Activated T-helper 17 cell treated with anti-CD3 and anti-CD28 coated beads, Interleukin-2, amount 50 U/mL, for 72 hours (primary cell): ENCODE measurements at regions not wholly inside any gene's neighbourhood (a gene's known extent, or its start where the extent isn't known, plus 50 kb on each side); places are given as distances from the start of the nearest gene placed in this dataset.

Source experiments
- ATAC-seq: fragments of 150-1000 bp; cut with Tn5 transposase; replicated peaks from 2 replicates; pipeline ENCODE4 v1.10.0; 2021; ENCODE audit warnings: mild to moderate bottlenecking, moderate library complexity
- H3K27ac Mint-ChIP-seq: one replicate; pipeline ENCODE4 v1.8.0; 2022; ENCODE audit warnings: mixed read lengths
- H3K27me3 Mint-ChIP-seq: one replicate; pipeline ENCODE4 v1.8.0; 2022; ENCODE audit warnings: mixed read lengths
- H3K36me3 Mint-ChIP-seq: one replicate; pipeline ENCODE4 v1.8.0; 2022; ENCODE audit warnings: low read depth, mild to moderate bottlenecking, mixed read lengths
- H3K4me1 Mint-ChIP-seq: one replicate; pipeline ENCODE4 v1.8.0; 2022; ENCODE audit warnings: mixed read lengths
- H3K4me3 Mint-ChIP-seq: one replicate; pipeline ENCODE4 v1.8.0; 2022; ENCODE audit warnings: mild to moderate bottlenecking, mixed read lengths
- H3K9me3 Mint-ChIP-seq: one replicate; pipeline ENCODE4 v1.8.0; 2022; ENCODE audit warnings: mixed read lengths

DNA sequence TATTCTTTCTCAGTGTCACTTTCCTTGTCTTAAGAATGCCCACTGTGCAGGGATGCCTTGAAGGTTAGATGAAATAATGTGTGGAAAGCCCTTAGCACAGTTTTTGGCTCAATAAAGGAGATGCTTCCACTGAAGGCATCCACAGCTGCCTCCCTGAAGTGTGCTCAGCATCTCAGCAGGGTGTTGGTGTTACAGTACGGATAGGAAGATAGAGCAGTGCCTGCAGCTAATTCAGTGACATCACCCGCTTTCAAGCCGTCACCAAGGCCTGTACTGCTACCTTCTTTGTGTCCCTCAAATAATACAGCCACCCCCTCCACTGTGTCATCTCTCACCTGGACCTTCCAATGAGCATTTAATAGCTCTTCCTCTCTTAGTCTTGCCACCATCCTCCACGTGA, 59.0 kb downstream of the NDUFS5 start:
- H3K4me1 Mint-ChIP-seq: peaks cover 6% of the 10 kb centered on the region
- ATAC-seq: no peak

DNA sequence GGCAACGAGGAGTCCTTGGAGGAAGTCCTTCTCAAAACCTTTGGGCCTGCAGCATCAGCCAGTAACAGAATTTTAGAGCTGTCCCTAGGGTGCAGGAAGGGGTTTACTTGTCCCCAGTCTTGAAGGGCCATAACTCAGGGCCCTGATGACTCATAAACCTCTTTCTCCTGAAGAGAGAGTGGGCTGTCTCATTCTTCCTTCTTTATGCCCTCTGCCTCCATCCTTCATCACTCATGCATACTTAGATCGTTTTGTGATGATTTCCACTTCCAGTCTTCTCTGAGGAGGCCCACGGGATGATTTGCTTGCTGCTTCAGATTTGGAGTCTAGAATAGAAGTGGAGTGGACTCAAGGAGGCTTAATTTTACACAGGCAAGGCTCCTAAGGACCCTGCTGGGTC, 60.2 kb downstream of the NDUFS5 start:
- peaks cover 16% of the 10 kb centered on the region for H3K27me3 Mint-ChIP-seq
- ATAC-seq: no peak
- no peaks in the 10 kb centered on the region for H3K9me3 Mint-ChIP-seq
- H3K4me1 Mint-ChIP-seq: peaks cover 5% of the 10 kb centered on the region
- H3K36me3 Mint-ChIP-seq: no peaks in the 10 kb centered on the region
- H3K4me3 Mint-ChIP-seq: no peak overlapping the region
- no peak overlapping the region for H3K27ac Mint-ChIP-seq

More for the DNA sequence above, 59.0 kb downstream of the NDUFS5 start:
- no peaks in the 10 kb centered on the region for H3K36me3 Mint-ChIP-seq
- peaks cover 23% of the 10 kb centered on the region for H3K27me3 Mint-ChIP-seq
- no peak overlapping the region for H3K4me3 Mint-ChIP-seq
- no peaks in the 10 kb centered on the region for H3K9me3 Mint-ChIP-seq
- H3K27ac Mint-ChIP-seq: no peak overlapping the region

DNA sequence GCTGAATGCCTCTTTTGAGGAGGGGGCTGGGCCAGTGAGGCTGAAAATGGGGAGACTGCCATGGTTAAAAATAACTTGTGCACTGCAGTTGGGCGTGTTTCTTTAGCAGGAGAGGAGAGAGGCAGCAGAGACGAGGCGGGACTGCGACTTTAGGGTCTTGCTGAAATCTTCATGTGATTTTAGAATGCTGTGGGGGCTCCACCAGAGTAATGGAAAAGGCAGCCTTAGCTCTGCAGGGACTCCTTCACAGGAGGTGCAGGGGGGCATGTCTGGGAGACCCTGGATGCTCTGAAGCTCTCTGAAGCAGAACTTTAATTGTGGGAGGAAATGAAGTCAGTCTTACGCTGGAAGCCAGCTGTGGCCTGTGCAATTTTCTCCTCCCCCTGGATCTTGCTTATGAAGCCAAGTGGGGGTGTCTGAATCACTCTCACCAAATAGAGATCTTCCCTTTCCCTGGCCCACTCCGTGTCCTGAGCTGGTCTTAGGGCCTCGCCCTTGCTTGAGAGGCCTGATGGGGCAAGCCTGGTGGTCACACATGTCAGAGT, 60.8 kb downstream of the NDUFS5 start:
- no peak for ATAC-seq
- Mint-ChIP-seq H3K4me3 (no peak overlapping the region), H3K27me3 (peaks cover 16% of the 10 kb centered on the region), H3K4me1 (peaks cover 5% of the 10 kb centered on the region), H3K27ac (no peak overlapping the region), H3K9me3 (no peaks in the 10 kb centered on the region), H3K36me3 (no peaks in the 10 kb centered on the region)

DNA sequence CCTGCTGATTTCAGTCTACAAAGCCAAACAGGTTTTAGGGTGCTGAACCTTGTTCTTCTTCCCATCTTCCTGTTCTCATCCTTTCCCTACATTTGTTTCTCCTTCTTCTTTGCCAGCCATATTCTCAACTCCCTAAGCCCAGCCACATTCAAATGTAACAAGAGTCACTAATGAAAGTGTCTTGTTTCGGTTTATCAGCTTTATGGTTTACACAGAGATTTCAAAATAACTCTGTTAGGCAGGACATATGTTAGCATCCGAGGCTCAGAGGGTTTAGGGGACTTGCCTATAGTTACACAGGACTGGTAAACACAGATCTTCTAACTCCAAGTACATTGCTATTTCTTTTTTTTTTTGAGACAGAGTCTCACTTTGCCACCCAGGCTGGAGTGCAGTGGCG, 61.3 kb downstream of the NDUFS5 start:
- Mint-ChIP-seq H3K36me3 (no peaks in the 10 kb centered on the region), H3K4me1 (peaks cover 8% of the 10 kb centered on the region), H3K9me3 (no peaks in the 10 kb centered on the region), H3K27ac (no peak overlapping the region), H3K4me3 (no peak overlapping the region), H3K27me3 (peaks cover 11% of the 10 kb centered on the region)
- ATAC-seq: no peak

DNA sequence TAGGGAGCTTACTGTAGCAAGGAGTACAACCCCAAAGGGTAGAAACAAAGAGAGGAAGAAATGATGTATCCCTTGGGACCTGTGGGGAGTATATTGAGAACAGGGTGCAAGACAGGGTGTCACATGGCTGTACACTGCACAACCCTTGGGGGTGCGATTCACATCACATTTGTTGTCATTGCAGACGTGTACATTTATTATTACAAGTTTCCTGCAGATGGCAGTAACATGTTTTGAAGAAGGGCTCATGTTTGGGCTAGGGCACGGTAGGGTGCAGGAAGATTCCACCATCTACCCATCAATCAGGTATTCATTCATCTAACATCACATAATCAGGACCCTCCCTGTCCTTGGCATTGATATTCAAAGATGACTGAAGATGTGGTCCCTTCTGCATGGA, 62.5 kb downstream of the NDUFS5 start:
- H3K36me3 Mint-ChIP-seq: no peaks in the 10 kb centered on the region
- H3K9me3 Mint-ChIP-seq: no peaks in the 10 kb centered on the region
- H3K4me3 Mint-ChIP-seq: no peak overlapping the region
- H3K27ac Mint-ChIP-seq: no peak overlapping the region
- ATAC-seq: no peak
- H3K27me3 Mint-ChIP-seq: no peaks in the 10 kb centered on the region
- H3K4me1 Mint-ChIP-seq: peaks cover 11% of the 10 kb centered on the region

DNA sequence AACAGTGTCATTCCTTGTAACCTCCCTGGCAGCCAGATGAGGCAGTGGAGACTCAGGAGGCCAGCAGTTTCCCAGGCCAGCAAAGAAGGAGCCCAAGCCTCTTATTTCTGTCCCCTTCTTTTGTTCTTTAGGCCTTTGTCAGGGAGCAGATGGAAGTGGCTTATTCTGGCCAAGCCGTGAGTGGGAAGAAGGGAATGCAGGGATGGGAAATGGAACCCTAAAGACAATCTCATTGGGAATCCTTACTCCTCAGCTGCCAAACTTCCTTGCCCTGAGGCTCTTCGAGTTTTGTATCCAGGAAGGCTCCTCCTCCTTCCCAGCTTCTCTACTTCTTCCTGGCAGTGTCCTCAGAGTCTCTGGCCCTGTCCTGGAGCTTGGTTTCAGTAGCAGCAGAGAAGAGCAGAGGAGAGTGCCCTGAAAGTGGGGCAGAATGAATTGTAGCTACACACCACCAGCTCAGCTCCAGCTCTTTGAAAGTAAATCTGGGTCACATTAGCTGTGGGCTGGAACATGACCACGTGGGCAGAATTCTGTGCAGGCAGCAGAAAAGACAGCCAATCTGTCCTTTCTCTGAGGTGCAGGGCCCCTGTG, 63.9 kb downstream of the NDUFS5 start:
- no peaks in the 10 kb centered on the region for H3K9me3 Mint-ChIP-seq
- peak overlapping the region; percentile 23 for H3K4me3 Mint-ChIP-seq
- H3K27ac Mint-ChIP-seq: no peak overlapping the region

DNA sequence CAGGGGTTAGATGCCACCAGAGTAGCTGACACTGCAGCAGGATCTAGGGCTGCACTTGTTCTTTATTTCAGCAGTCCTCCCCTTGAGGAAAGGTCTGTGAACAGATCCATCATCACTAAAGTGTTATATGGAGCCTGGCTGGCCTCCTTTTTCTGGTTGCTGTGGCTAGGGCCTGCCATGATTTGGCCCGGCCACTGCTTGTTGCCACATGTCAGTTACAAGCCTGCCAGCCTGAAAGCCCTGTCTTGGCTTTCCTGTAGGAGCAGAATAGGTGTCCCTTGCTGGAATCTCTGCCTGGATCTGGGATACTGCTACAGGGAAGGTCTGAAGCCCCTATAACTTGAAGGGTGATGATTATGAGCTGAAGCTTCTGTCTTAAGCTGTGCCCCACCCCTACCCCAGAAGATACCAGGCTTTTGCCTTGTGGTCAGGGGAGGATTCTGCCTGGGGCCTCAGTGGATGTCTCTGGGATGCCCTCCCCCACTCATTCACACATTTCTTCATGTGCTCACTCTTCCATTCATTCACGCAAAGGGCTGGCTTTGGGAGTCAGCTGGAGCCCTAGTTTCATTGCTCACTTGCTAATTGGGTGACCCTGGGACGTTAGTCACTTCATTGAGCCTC, 64.7 kb downstream of the NDUFS5 start:
- Mint-ChIP-seq H3K4me1 (peaks cover 11% of the 10 kb centered on the region), H3K27me3 (no peaks in the 10 kb centered on the region), H3K9me3 (no peaks in the 10 kb centered on the region), H3K27ac (no peak overlapping the region), H3K4me3 (no peak overlapping the region), H3K36me3 (no peaks in the 10 kb centered on the region)
- no peak for ATAC-seq

More for the DNA sequence above, 63.9 kb downstream of the NDUFS5 start:
- Mint-ChIP-seq H3K27me3 (no peaks in the 10 kb centered on the region), H3K4me1 (peaks cover 11% of the 10 kb centered on the region), H3K36me3 (no peaks in the 10 kb centered on the region)
- no peak for ATAC-seq

DNA sequence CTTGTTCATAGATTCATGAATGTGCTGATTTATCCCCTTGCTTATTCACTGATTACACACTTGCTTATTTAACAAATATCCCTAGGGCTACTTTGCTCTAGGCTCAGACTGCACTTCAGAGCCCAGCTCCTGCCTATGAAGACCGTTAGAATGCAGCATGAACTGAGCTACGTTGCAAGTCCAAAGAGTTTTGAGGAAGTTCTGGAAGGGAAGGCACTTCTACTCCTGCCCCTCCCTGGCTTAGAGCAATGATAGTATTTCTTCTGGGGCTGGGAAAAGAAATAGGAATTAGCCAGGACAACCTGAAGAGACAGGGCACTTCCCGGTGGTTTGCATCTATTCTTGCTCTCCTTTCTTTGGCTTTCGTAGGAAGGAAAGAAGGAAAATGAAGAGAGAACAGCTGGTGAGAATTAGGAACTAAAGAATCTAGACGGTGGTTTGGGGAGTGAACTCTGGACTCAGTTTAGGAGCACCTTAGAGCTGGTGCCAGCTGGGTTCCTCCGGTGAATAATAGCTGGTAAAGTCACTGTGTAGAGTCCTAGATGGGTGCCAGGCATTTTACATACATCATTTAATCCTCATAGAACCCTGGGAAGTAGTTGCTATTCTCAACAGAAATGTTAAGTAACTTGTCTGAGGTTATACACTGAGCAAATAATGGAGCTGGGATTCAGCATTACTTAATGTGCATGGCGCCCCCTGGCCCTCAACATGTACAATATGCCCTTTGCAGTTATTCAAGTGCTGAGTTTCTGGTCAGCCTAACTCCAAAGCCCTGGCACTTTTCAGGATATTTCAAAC, 65.9 kb downstream of the NDUFS5 start:
- no peaks in the 10 kb centered on the region for H3K27me3 Mint-ChIP-seq
- no peak overlapping the region for H3K27ac Mint-ChIP-seq
- H3K4me1 Mint-ChIP-seq: peaks cover 11% of the 10 kb centered on the region
- ATAC-seq: peak; percentile 80
- H3K36me3 Mint-ChIP-seq: no peaks in the 10 kb centered on the region
- no peak overlapping the region for H3K4me3 Mint-ChIP-seq
- no peaks in the 10 kb centered on the region for H3K9me3 Mint-ChIP-seq

DNA sequence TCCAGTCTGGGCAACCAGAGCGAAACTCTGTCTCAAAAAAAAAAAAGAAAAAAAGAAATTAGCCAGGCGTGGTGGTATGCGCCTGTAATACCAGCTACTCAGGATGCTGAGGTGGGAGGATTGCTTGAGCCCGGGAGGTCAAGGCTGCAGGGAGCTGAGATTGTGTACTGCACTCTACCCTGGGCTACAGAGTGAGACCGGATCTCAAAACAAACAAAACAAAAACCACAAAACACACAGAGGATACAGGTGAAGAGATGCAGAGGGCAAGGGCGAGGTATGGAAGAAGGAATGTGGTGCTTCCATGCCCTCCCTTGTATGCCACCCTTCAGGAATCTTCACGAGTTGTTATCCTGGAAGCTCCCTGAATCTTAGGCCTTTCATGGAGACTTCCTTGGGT, 68.5 kb downstream of the NDUFS5 start:
- no peaks in the 10 kb centered on the region for H3K9me3 Mint-ChIP-seq
- H3K36me3 Mint-ChIP-seq: no peaks in the 10 kb centered on the region
- H3K4me1 Mint-ChIP-seq: peaks cover 11% of the 10 kb centered on the region
- no peak overlapping the region for H3K4me3 Mint-ChIP-seq
- no peak overlapping the region for H3K27ac Mint-ChIP-seq
- no peaks in the 10 kb centered on the region for H3K27me3 Mint-ChIP-seq
- no peak for ATAC-seq

DNA sequence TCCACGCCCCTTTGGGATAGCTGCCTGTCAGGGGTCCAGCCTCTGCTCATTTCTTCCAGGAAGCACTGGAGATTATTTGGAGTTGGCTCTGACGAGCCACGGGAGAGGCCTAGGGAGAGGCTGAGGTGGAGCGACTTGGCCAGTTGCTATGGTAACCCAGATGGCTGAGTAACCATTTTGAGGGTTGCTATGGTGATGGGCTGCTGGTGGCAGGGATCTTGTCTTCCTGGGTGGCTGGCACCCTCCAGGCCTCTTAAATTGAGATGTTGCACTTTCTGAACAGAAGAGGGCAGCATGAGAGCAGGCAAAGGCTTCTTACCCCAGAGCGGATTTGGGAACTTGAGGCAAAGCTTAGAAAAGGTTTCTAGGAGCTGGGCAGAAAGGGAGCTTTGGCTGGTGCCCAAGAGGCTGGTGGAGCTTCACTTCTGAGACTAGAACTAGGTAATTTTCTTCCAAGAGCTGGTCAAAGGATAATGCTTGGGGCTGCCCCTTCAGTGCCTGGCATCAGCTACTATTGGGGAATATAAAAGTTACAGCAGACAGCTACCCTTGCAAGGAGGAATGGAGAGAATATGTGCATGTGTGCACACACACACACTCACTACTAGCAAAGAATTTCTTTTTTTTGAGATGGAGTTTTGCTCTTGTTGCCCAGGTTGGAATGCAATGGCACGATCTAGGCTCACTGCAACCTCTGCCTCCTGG, 72.5 kb downstream of the NDUFS5 start:
- peak; percentile 85 for ATAC-seq
- no peak overlapping the region for H3K4me3 Mint-ChIP-seq
- peaks cover 18% of the 10 kb centered on the region for H3K4me1 Mint-ChIP-seq
- H3K27me3 Mint-ChIP-seq: no peaks in the 10 kb centered on the region
- no peaks in the 10 kb centered on the region for H3K36me3 Mint-ChIP-seq
- H3K27ac Mint-ChIP-seq: peak overlapping the region; percentile 37
- no peaks in the 10 kb centered on the region for H3K9me3 Mint-ChIP-seq

DNA sequence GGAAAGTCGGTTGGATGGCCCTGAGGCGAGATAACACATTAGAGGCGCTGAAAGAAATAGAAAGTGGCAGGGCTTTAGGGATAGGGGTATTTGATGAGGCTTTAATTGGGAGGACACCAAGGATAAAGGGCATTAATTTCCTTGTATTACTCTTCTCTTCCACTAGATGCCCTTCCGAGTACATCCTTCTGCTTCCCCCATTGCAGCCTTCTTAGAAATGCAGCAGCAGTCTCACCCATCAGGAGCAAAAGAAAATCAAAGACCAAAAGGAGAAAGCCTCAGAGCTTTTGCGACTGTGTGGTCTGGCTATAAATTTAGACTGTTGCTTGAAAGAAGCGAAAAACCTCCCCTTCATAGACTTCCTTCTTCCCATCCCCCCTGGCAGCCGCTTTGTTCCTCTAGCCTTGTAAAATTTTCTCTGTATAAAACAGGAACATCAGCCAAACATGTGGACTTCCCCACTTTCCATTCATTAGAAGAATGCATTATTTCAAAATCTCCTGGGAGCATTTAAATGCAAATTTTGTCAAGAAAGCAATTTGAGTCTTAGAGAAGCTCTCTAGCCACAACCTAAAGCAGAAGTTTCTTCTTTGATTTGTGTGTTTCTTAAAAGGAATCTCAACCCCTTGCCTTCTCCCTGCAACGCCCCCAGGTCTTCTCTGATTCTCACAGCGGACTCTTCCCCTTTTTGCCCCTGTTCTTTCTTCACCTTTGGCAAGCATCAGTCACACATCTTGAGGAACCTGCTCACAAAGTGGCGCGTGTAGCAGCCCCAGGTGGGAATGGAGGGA, 76.6 kb downstream of the NDUFS5 start:
- peak; percentile 37 for ATAC-seq
- Mint-ChIP-seq H3K4me1 (peaks cover 29% of the 10 kb centered on the region), H3K27ac (peak overlapping the region; percentile 22), H3K36me3 (peaks cover 6% of the 10 kb centered on the region), H3K9me3 (no peaks in the 10 kb centered on the region), H3K27me3 (no peaks in the 10 kb centered on the region), H3K4me3 (peak overlapping the region; percentile 61)

DNA sequence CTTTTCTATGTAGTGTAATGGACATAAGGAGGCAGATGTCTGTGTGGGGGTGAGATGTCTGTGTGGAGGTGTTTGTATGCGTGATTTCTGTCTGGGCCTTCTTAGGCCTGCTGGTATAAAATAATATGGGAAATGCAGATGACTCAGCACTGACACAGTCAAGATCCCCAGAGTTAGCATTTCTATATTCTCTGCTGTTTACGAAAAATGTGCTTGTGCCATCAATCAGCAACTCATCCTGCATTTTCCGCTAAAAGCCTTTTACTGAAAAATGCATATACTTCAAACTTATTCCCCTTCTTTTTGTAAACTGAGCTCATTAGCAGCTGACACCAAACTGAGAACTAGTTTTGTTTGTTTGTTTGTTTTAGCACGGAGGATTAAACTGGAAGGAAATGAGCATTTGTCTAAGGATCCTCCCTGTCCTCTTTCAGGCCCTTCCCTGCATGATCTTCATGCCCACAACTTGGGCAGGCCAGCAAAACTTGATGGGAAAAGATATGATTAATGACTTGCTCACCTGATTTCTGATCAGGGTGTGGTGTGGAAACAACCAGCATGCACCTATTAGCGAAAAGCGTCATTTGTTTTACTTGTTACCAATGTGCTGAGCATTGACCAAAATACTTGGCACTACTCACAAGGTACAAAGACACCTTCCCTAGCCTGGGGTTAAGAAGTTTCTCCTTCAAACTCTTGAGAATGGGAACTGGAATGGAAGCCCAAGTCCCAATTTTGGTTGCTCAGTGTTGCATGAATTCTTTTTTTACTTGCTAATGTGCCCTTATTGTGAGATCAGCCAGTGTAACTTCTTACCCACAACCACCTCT, 77.4 kb downstream of the NDUFS5 start:
- no peaks in the 10 kb centered on the region for H3K9me3 Mint-ChIP-seq
- ATAC-seq: peak; percentile 24
- H3K4me3 Mint-ChIP-seq: peak overlapping the region; percentile 61
- H3K36me3 Mint-ChIP-seq: peaks cover 6% of the 10 kb centered on the region
- no peaks in the 10 kb centered on the region for H3K27me3 Mint-ChIP-seq
- peak overlapping the region; percentile 21 for H3K27ac Mint-ChIP-seq
- peaks cover 29% of the 10 kb centered on the region for H3K4me1 Mint-ChIP-seq
